ENCODE measurements at regions not wholly inside any gene's neighbourhood (a gene's known extent, or its start where the extent isn't known, plus 50 kb on each side); places are given as distances from the start of the nearest gene placed in this dataset.

- Histone ChIP-seq H3K9me3 (no peaks in the 10 kb centered on the region), H3K4me1 (no peaks in the 10 kb centered on the region), H3K36me3 (ENCODE audit: control insufficient read depth, insufficient read depth, low read length) (no peaks in the 10 kb centered on the region), H3K27me3 (replicated peaks; ENCODE audit: control insufficient read depth, insufficient read depth, low read length) (no peaks in the 10 kb centered on the region), H3K4me3 (ENCODE audit: low read depth, low read length) (no peak overlapping the region)
- intact Hi-C loops (cut with micrococcal nuclease; ENCODE audit: unreplicated experiment) = no loop called here
- no peaks in the 10 kb centered on the region for H3K27me3 Mint-ChIP-seq (ENCODE audit: insufficient read depth, unreplicated experiment)
- H3K36me3 Mint-ChIP-seq (ENCODE audit: insufficient read depth, unreplicated experiment) = no peaks in the 10 kb centered on the region
- no TSS peak for BruUV-seq (replicated peaks)
- CTCF ChIA-PET = no interaction called here
- POLR2A ChIA-PET = no interaction called here
- no peaks in the 10 kb centered on the region for H3K9me3 Mint-ChIP-seq (ENCODE audit: unreplicated experiment)
- H3K4me1 Mint-ChIP-seq (ENCODE audit: low read depth, unreplicated experiment) = no peaks in the 10 kb centered on the region
- H3K27ac Mint-ChIP-seq (ENCODE audit: unreplicated experiment) = no peak overlapping the region
- H3K4me3 Mint-ChIP-seq (ENCODE audit: unreplicated experiment) = no peak overlapping the region
- no peak for DNase-seq
- TF ChIP-seq CTCF (IDR thresholded peaks at IDR 0.05; ENCODE audit: insufficient read depth in 1 of 2, low read depth in 1 of 2, low read length in 1 of 2, severe bottlenecking in 1 of 2, unreplicated experiment in 1 of 2) = no peak
Observed at GRCh38 chrX:117680286-117680685, 436.3 kb downstream of the KLHL13 start.

DNA sequence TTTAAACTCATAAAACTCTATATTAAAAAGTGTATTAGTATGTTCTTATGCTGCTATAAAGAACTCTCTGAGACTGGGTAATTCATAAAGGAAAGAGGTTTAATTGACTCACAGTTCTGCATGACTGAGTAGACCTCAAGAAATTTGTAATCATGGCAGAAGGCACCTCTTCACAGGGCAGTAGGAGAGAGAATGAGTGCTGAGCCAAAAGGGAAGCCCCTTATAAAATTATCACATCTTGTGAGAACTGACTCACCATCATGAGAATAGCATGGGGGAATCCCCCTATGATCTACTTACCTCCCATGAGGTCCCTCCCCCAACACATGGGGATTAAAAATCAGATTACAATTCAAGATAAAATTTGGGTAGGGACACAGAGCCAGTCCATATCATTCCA is 463.2 kb downstream of the KLHL13 start:
- H3K9me3 ChIP-seq = no peaks in the 10 kb centered on the region
- H3K36me3 Mint-ChIP-seq (ENCODE audit: insufficient read depth, unreplicated experiment) = no peaks in the 10 kb centered on the region
- H3K27me3 ChIP-seq (replicated peaks; ENCODE audit: control insufficient read depth, insufficient read depth, low read length) = no peaks in the 10 kb centered on the region
- no peaks in the 10 kb centered on the region for H3K4me1 Mint-ChIP-seq (ENCODE audit: low read depth, unreplicated experiment)
- H3K4me1 ChIP-seq = no peaks in the 10 kb centered on the region
- CTCF ChIA-PET = no interaction called here
- intact Hi-C loops (cut with micrococcal nuclease; ENCODE audit: unreplicated experiment) = no loop called here
- TF ChIP-seq CTCF (IDR thresholded peaks at IDR 0.05; ENCODE audit: insufficient read depth in 1 of 2, low read depth in 1 of 2, low read length in 1 of 2, severe bottlenecking in 1 of 2, unreplicated experiment in 1 of 2) = no peak
- no peaks in the 10 kb centered on the region for H3K36me3 ChIP-seq (ENCODE audit: control insufficient read depth, insufficient read depth, low read length)
- no peak for DNase-seq
- no peak overlapping the region for H3K4me3 ChIP-seq (ENCODE audit: low read depth, low read length)
- H3K9me3 Mint-ChIP-seq (ENCODE audit: unreplicated experiment) = no peaks in the 10 kb centered on the region
- peaks cover 3% of the 10 kb centered on the region for H3K27me3 Mint-ChIP-seq (ENCODE audit: insufficient read depth, unreplicated experiment)
- POLR2A ChIA-PET = no interaction called here
- no TSS peak for BruUV-seq (replicated peaks)
- no peak overlapping the region for H3K27ac Mint-ChIP-seq (ENCODE audit: unreplicated experiment)
- no peak overlapping the region for H3K4me3 Mint-ChIP-seq (ENCODE audit: unreplicated experiment)

- Histone ChIP-seq H3K36me3 (ENCODE audit: control insufficient read depth, insufficient read depth, low read length) (no peaks in the 10 kb centered on the region), H3K4me3 (ENCODE audit: low read depth, low read length) (no peak overlapping the region), H3K4me1 (no peaks in the 10 kb centered on the region), H3K9me3 (no peaks in the 10 kb centered on the region), H3K27me3 (replicated peaks; ENCODE audit: control insufficient read depth, insufficient read depth, low read length) (no peaks in the 10 kb centered on the region)
- Mint-ChIP-seq H3K9me3 (ENCODE audit: unreplicated experiment) (no peaks in the 10 kb centered on the region), H3K27ac (ENCODE audit: unreplicated experiment) (no peak overlapping the region), H3K36me3 (ENCODE audit: insufficient read depth, unreplicated experiment) (no peaks in the 10 kb centered on the region), H3K4me3 (ENCODE audit: unreplicated experiment) (no peak overlapping the region), H3K27me3 (ENCODE audit: insufficient read depth, unreplicated experiment) (peaks cover 6% of the 10 kb centered on the region), H3K4me1 (ENCODE audit: low read depth, unreplicated experiment) (no peaks in the 10 kb centered on the region)
- DNase-seq = no peak
- intact Hi-C loops (cut with micrococcal nuclease; ENCODE audit: unreplicated experiment) = no loop called here
- BruUV-seq (replicated peaks) = no TSS peak
- POLR2A ChIA-PET = no interaction called here
- TF ChIP-seq CTCF (IDR thresholded peaks at IDR 0.05; ENCODE audit: insufficient read depth in 1 of 2, low read depth in 1 of 2, low read length in 1 of 2, severe bottlenecking in 1 of 2, unreplicated experiment in 1 of 2) = no peak
- CTCF ChIA-PET = no interaction called here
Observed at GRCh38 chrX:117645639-117646038, 471.0 kb downstream of the KLHL13 start.

Data from Caco-2 (cell line).